WTC11 (cell line): ENCODE measurements at regions not wholly inside any gene's neighbourhood (a gene's known extent, or its start where the extent isn't known, plus 50 kb on each side); places are given as distances from the start of the nearest gene placed in this dataset.

Experiments used
- ATAC-seq: fragments of 200-7000 bp; cut with Tn5 transposase; 2 replicates; pipeline ENCODE4 v1.10.0; 2021; ENCODE audit warnings: mild to moderate bottlenecking, moderate library complexity
- CTCF ChIA-PET: fragments of 300-600 bp; sonication (Branson Sonifier 250); formaldehyde crosslinking; loops from one replicate; lab custom pipeline; 2021; ENCODE audit warnings: antibody characterized with exemption; lab: Charles Lee
- POLR2A ChIA-PET: fragments of 350-600 bp; sonication (Branson Sonifier 250); formaldehyde crosslinking; loops from one replicate; lab custom pipeline; 2021; ENCODE audit warnings: antibody characterized with exemption; lab: Charles Lee
- DNase-seq: peaks from one replicate; pipeline ENCODE4 v3.0.0; 2021; ENCODE audit warnings: low spot score
- H3K27ac Mint-ChIP-seq: 2 replicates; pipeline ENCODE4 v1.8.0; 2021; ENCODE audit warnings: mixed read lengths
- H3K27me3 Mint-ChIP-seq: 2 replicates; pipeline ENCODE4 v1.8.0; 2021; ENCODE audit warnings: low read depth, mild to moderate bottlenecking, moderate library complexity, mixed read lengths
- H3K36me3 Mint-ChIP-seq: 2 replicates; pipeline ENCODE4 v1.8.0; 2021; ENCODE audit warnings: mixed read lengths
- H3K4me1 Mint-ChIP-seq: 2 replicates; pipeline ENCODE4 v1.8.0; 2022; ENCODE audit warnings: mixed read lengths
- H3K4me3 Mint-ChIP-seq: 2 replicates; pipeline ENCODE4 v1.8.0; 2021; ENCODE audit warnings: mild to moderate bottlenecking, moderate library complexity, mixed read lengths
- H3K9me3 Mint-ChIP-seq: 2 replicates; pipeline ENCODE4 v1.8.0; 2021; ENCODE audit warnings: mixed read lengths
- CBFB ChIP-seq: sonication (generic); formaldehyde crosslinking; IDR thresholded peaks from 2 replicates; pipeline ENCODE4 v1.8.1; 2022; ENCODE audit warnings: mild to moderate bottlenecking, low read depth, missing genetic modification reagents
- EMX1 ChIP-seq: fragments of 250-450 bp; sonication (Bioruptor Pico); IDR thresholded peaks from 2 replicates; pipeline ENCODE4 v1.8.0; 2021; ENCODE audit warnings: mild to moderate bottlenecking
- ESRRA ChIP-seq: sonication (generic); formaldehyde crosslinking; IDR thresholded peaks from 2 replicates; pipeline ENCODE4 v1.8.1; 2022; ENCODE audit warnings: mild to moderate bottlenecking, missing genetic modification reagents, borderline replicate concordance
- FOXK1 ChIP-seq: sonication (generic); formaldehyde crosslinking; IDR thresholded peaks from 2 replicates; pipeline ENCODE4 v1.8.0; 2022; ENCODE audit warnings: mild to moderate bottlenecking, moderate library complexity, missing genetic modification reagents
- NFYB ChIP-seq: sonication (generic); formaldehyde crosslinking; conservative IDR thresholded peaks from 2 replicates; pipeline ENCODE4 v1.8.0; 2022; ENCODE audit warnings: low read depth, missing genetic modification reagents
- NR2C2 ChIP-seq: sonication (generic); formaldehyde crosslinking; IDR thresholded peaks from 2 replicates; pipeline ENCODE4 v1.8.0; 2022; ENCODE audit warnings: mild to moderate bottlenecking, missing genetic modification reagents
- NR3C1 ChIP-seq: sonication (generic); formaldehyde crosslinking; conservative IDR thresholded peaks from 2 replicates; pipeline ENCODE4 v1.8.1; 2023; ENCODE audit warnings: low read depth, mild to moderate bottlenecking, missing genetic modification reagents
- OVOL2 ChIP-seq: fragments of 250-450 bp; sonication (Bioruptor Pico); IDR thresholded peaks from 2 replicates; pipeline ENCODE4 v1.9.0; 2021; ENCODE audit warnings: mild to moderate bottlenecking, borderline replicate concordance
- RORB ChIP-seq: fragments of 250-450 bp; sonication (Bioruptor Pico); IDR thresholded peaks from 2 replicates; pipeline ENCODE4 v1.9.0; 2021; ENCODE audit warnings: mild to moderate bottlenecking
- SMAD4 ChIP-seq: sonication (generic); formaldehyde crosslinking; IDR thresholded peaks from 2 replicates; pipeline ENCODE4 v1.8.0; 2022; ENCODE audit warnings: mild to moderate bottlenecking, missing genetic modification reagents
- TCF7 ChIP-seq: sonication (generic); formaldehyde crosslinking; IDR thresholded peaks from 2 replicates; pipeline ENCODE4 v1.8.0; 2022; ENCODE audit warnings: mild to moderate bottlenecking, low read depth, missing genetic modification reagents, moderate library complexity
- ZNF138 ChIP-seq: sonication (generic); formaldehyde crosslinking; conservative IDR thresholded peaks from 2 replicates; pipeline ENCODE4 v1.8.1; 2022; ENCODE audit warnings: mild to moderate bottlenecking, moderate library complexity, missing genetic modification reagents
- ZNF219 ChIP-seq: sonication (generic); formaldehyde crosslinking; IDR thresholded peaks from 2 replicates; pipeline ENCODE4 v1.8.0; 2023; ENCODE audit warnings: missing genetic modification reagents, mild to moderate bottlenecking, borderline replicate concordance
- ZNF232 ChIP-seq: sonication (generic); formaldehyde crosslinking; IDR thresholded peaks from 2 replicates; pipeline ENCODE4 v1.8.0; 2022; ENCODE audit warnings: mild to moderate bottlenecking, missing genetic modification reagents
- ZNF263 ChIP-seq: sonication (generic); formaldehyde crosslinking; IDR thresholded peaks from 2 replicates; pipeline ENCODE4 v1.8.1; 2022; ENCODE audit warnings: low read depth, mild to moderate bottlenecking, moderate library complexity, missing genetic modification reagents
- ZNF416 ChIP-seq: fragments of 250-450 bp; sonication (Bioruptor Pico); IDR thresholded peaks from 2 replicates; pipeline ENCODE4 v1.9.0; 2021; ENCODE audit warnings: mild to moderate bottlenecking, inconsistent platforms
- TF ChIP-seq, protein P1 (sequence below): sonication (generic); formaldehyde crosslinking; IDR thresholded peaks from 2 replicates; pipeline ENCODE4 v1.8.0; 2022; ENCODE audit warnings: mild to moderate bottlenecking, missing genetic modification reagents
- TF ChIP-seq, protein P2 (sequence below): fragments of 250-450 bp; sonication (Bioruptor Pico); IDR thresholded peaks from 2 replicates; pipeline ENCODE4 v1.9.0; 2021; ENCODE audit warnings: mild to moderate bottlenecking
- TF ChIP-seq, protein P3 (sequence below): sonication (generic); formaldehyde crosslinking; IDR thresholded peaks from 2 replicates; pipeline ENCODE4 v1.8.0; 2022; ENCODE audit warnings: missing genetic modification reagents
- TF ChIP-seq, protein P4 (sequence below): sonication (generic); formaldehyde crosslinking; IDR thresholded peaks from 2 replicates; pipeline ENCODE4 v1.8.0; 2023; ENCODE audit warnings: mild to moderate bottlenecking, missing genetic modification reagents
- TF ChIP-seq, protein P5 (sequence below): sonication (generic); formaldehyde crosslinking; IDR thresholded peaks from 2 replicates; pipeline ENCODE4 v1.8.0; 2022; ENCODE audit warnings: mild to moderate bottlenecking, missing genetic modification reagents
- TF ChIP-seq, protein P6 (sequence below): sonication (generic); formaldehyde crosslinking; IDR thresholded peaks from 2 replicates; pipeline ENCODE4 v1.8.1; 2022; ENCODE audit warnings: mild to moderate bottlenecking, missing genetic modification reagents, moderate library complexity, borderline replicate concordance
- TF ChIP-seq, protein P7 (sequence below): sonication (generic); formaldehyde crosslinking; conservative IDR thresholded peaks from 2 replicates; pipeline ENCODE4 v1.8.1; 2022; ENCODE audit warnings: mild to moderate bottlenecking, missing genetic modification reagents

DNA sequence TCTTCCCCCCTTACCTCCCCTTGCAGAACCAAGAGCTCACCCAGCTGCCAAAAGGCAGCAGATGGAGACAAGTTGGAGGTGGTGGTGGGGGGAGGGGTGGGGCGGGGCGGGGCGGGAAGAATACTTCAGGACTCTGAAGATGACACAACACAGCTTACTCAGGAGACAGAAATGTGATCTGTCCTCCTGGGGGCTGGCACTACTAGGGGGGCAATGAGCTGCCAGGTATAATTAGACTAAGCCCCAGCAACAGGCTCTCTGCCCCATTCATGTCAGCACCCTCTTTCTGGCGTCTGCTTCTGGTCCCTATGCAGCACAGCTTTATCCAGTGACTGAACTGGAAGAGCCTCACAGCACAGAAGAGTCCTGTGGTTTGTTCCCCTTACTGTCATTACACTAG is 407.0 kb downstream of the MED13L start:
- H3K27me3 Mint-ChIP-seq = no peaks in the 10 kb centered on the region
- no peak for DNase-seq
- POLR2A ChIA-PET = no interaction called here
- peaks cover 6% of the 10 kb centered on the region for H3K9me3 Mint-ChIP-seq
- no peak overlapping the region for H3K27ac Mint-ChIP-seq
- no peak overlapping the region for H3K4me3 Mint-ChIP-seq
- TF ChIP-seq, protein P1, sequence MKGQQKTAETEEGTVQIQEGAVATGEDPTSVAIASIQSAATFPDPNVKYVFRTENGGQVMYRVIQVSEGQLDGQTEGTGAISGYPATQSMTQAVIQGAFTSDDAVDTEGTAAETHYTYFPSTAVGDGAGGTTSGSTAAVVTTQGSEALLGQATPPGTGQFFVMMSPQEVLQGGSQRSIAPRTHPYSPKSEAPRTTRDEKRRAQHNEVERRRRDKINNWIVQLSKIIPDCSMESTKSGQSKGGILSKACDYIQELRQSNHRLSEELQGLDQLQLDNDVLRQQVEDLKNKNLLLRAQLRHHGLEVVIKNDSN = no peak
- no peak for TF ChIP-seq RORB (CRISPR knock-in tag)
- no peak for ATAC-seq
- H3K4me1 Mint-ChIP-seq = peaks cover 51% of the 10 kb centered on the region
- no peaks in the 10 kb centered on the region for H3K36me3 Mint-ChIP-seq
- CTCF ChIA-PET = interaction anchor here (0.6 to 1.9 kb wide), 5 partner anchors 21 to 77 kb away, joined by 3 to 5 read pairs (median 4); no protein-coding TSS in a partner anchor

DNA sequence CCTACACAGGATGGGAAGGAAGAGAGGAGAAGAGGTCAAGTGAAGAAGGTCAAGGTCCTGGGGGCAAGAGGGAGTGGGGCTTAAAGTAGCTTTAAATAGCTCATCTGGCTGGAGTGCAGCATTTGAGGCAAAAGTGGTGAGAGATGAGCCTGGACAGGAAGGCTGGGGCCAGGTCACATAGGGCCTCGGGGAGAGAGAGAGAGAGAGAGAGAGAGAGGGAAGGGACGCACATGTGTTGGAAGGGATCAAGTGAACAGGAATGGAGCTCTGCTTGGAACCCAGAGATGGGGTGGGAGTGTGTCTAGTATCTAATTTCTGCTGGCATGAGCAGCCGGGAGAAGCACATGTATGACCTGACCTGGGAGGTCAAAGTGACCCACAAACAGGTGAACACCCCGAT is 407.5 kb downstream of the MED13L start:
- Mint-ChIP-seq H3K27me3 (no peaks in the 10 kb centered on the region), H3K4me3 (no peak overlapping the region)
- CTCF ChIA-PET = interaction anchor here (0.7 to 1.9 kb wide), 4 partner anchors 22 to 77 kb away, joined by 3 to 5 read pairs (median 4); no protein-coding TSS in a partner anchor
- no peak for DNase-seq
- TF ChIP-seq ZNF219 (no peak), NR3C1 (CRISPR knock-in tag) (no peak), ZNF232 (CRISPR knock-in tag) (no peak), ZNF263 (CRISPR knock-in tag) (no peak), ZNF138 (CRISPR knock-in tag) (no peak), NFYB (CRISPR knock-in tag) (no peak)
- TF ChIP-seq, protein P2, sequence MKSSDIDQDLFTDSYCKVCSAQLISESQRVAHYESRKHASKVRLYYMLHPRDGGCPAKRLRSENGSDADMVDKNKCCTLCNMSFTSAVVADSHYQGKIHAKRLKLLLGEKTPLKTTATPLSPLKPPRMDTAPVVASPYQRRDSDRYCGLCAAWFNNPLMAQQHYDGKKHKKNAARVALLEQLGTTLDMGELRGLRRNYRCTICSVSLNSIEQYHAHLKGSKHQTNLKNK = no peak
- TF ChIP-seq, protein P3, sequence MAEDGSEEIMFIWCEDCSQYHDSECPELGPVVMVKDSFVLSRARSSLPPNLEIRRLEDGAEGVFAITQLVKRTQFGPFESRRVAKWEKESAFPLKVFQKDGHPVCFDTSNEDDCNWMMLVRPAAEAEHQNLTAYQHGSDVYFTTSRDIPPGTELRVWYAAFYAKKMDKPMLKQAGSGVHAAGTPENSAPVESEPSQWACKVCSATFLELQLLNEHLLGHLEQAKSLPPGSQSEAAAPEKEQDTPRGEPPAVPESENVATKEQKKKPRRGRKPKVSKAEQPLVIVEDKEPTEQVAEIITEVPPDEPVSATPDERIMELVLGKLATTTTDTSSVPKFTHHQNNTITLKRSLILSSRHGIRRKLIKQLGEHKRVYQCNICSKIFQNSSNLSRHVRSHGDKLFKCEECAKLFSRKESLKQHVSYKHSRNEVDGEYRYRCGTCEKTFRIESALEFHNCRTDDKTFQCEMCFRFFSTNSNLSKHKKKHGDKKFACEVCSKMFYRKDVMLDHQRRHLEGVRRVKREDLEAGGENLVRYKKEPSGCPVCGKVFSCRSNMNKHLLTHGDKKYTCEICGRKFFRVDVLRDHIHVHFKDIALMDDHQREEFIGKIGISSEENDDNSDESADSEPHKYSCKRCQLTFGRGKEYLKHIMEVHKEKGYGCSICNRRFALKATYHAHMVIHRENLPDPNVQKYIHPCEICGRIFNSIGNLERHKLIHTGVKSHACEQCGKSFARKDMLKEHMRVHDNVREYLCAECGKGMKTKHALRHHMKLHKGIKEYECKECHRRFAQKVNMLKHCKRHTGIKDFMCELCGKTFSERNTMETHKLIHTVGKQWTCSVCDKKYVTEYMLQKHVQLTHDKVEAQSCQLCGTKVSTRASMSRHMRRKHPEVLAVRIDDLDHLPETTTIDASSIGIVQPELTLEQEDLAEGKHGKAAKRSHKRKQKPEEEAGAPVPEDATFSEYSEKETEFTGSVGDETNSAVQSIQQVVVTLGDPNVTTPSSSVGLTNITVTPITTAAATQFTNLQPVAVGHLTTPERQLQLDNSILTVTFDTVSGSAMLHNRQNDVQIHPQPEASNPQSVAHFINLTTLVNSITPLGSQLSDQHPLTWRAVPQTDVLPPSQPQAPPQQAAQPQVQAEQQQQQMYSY = no peak
- TF ChIP-seq, protein P4, sequence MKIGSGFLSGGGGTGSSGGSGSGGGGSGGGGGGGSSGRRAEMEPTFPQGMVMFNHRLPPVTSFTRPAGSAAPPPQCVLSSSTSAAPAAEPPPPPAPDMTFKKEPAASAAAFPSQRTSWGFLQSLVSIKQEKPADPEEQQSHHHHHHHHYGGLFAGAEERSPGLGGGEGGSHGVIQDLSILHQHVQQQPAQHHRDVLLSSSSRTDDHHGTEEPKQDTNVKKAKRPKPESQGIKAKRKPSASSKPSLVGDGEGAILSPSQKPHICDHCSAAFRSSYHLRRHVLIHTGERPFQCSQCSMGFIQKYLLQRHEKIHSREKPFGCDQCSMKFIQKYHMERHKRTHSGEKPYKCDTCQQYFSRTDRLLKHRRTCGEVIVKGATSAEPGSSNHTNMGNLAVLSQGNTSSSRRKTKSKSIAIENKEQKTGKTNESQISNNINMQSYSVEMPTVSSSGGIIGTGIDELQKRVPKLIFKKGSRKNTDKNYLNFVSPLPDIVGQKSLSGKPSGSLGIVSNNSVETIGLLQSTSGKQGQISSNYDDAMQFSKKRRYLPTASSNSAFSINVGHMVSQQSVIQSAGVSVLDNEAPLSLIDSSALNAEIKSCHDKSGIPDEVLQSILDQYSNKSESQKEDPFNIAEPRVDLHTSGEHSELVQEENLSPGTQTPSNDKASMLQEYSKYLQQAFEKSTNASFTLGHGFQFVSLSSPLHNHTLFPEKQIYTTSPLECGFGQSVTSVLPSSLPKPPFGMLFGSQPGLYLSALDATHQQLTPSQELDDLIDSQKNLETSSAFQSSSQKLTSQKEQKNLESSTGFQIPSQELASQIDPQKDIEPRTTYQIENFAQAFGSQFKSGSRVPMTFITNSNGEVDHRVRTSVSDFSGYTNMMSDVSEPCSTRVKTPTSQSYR (CRISPR knock-in tag) = no peak
- TF ChIP-seq, protein P5, sequence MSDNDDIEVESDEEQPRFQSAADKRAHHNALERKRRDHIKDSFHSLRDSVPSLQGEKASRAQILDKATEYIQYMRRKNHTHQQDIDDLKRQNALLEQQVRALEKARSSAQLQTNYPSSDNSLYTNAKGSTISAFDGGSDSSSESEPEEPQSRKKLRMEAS = no peak
- TF ChIP-seq, all 79 proteins: peak for 0
- POLR2A ChIA-PET = no interaction called here
- Mint-ChIP-seq H3K36me3 (no peaks in the 10 kb centered on the region), H3K9me3 (peaks cover 6% of the 10 kb centered on the region), H3K27ac (no peak overlapping the region), H3K4me1 (peaks cover 53% of the 10 kb centered on the region)
- ATAC-seq = no peak

DNA sequence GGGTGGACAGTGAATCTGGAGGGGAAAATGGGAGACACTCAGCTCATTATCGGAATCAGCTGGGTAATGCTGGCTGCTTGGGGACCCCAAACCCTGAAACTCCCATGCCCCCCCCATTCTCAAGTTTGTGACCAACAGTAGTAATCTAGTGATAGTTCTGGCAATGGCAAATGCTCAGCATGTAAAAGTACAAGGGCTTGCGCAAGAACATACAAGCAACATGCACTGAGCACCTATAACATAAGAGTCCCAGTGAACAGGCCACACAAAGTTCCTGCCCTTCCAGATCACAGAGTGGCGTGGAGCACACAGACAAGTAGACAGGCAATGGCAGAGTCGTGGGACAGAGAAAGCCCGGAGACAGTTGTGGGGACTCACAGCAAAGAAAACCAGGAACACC is 407.9 kb downstream of the MED13L start:
- Mint-ChIP-seq H3K27me3 (no peaks in the 10 kb centered on the region), H3K4me3 (no peak overlapping the region), H3K36me3 (no peaks in the 10 kb centered on the region), H3K9me3 (peaks cover 6% of the 10 kb centered on the region), H3K4me1 (peaks cover 52% of the 10 kb centered on the region), H3K27ac (no peak overlapping the region)
- no peak for ATAC-seq
- TF ChIP-seq, protein P6, sequence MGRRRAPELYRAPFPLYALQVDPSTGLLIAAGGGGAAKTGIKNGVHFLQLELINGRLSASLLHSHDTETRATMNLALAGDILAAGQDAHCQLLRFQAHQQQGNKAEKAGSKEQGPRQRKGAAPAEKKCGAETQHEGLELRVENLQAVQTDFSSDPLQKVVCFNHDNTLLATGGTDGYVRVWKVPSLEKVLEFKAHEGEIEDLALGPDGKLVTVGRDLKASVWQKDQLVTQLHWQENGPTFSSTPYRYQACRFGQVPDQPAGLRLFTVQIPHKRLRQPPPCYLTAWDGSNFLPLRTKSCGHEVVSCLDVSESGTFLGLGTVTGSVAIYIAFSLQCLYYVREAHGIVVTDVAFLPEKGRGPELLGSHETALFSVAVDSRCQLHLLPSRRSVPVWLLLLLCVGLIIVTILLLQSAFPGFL = no peak
- TF ChIP-seq OVOL2 (CRISPR knock-in tag) = no peak
- no peak for TF ChIP-seq ZNF219
- no peak for TF ChIP-seq CBFB
- no peak for TF ChIP-seq FOXK1 (CRISPR knock-in tag)
- TF ChIP-seq ESRRA (CRISPR knock-in tag) = no peak
- no peak for TF ChIP-seq ZNF416 (CRISPR knock-in tag)
- no peak for TF ChIP-seq SMAD4 (CRISPR knock-in tag)
- TF ChIP-seq EMX1 = no peak
- no peak for TF ChIP-seq TCF7 (CRISPR knock-in tag)
- no peak for TF ChIP-seq NR2C2 (CRISPR knock-in tag)
- TF ChIP-seq, protein P7, sequence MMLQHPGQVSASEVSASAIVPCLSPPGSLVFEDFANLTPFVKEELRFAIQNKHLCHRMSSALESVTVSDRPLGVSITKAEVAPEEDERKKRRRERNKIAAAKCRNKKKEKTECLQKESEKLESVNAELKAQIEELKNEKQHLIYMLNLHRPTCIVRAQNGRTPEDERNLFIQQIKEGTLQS (CRISPR knock-in tag) = no peak
- ChIA-PET CTCF (interaction anchor here (1.3 to 1.9 kb wide), 2 partner anchors 22 to 77 kb away, joined by 3 to 5 read pairs; no protein-coding TSS in a partner anchor), POLR2A (no interaction called here)
- no peak for DNase-seq
